CD4-positive, alpha-beta T cell treated with Interleukin-21 for 1 hour (primary cell): ENCODE measurements at regions not wholly inside any gene's neighbourhood (a gene's known extent, or its start where the extent isn't known, plus 50 kb on each side); places are given as distances from the start of the nearest gene placed in this dataset.

ENCODE experiments used
- DNase-seq: peaks from one replicate; pipeline ENCODE4 v3.0.0-alpha.2; 2020

- no peak for DNase-seq
These were observed 221.8 kb downstream of the LACC1 start for GRCh38 chr13:44101347-44102083.

- DNase-seq: no peak
These were observed 223.9 kb downstream of the LACC1 start for GRCh38 chr13:44103429-44104196.

GRCh38 chr13:44104197-44104490, 224.4 kb downstream of the LACC1 start:
- DNase-seq: no peak

- no peak for DNase-seq
These were observed 225.3 kb downstream of the LACC1 start for GRCh38 chr13:44104969-44105368.

GRCh38 chr13:44106266-44107152, 226.8 kb downstream of the LACC1 start:
- DNase-seq: no peak

- DNase-seq: no peak
These were observed 227.8 kb downstream of the LACC1 start for GRCh38 chr13:44107357-44108121.

GRCh38 chr13:44108331-44108858, 228.7 kb downstream of the LACC1 start:
- no peak for DNase-seq

GRCh38 chr13:44110091-44110621, 230.5 kb downstream of the LACC1 start:
- no peak for DNase-seq

GRCh38 chr13:44111701-44112100, 232.0 kb downstream of the LACC1 start:
- DNase-seq: no peak

GRCh38 chr13:44112700-44113329, 233.1 kb downstream of the LACC1 start:
- peak; percentile 43 for DNase-seq

- DNase-seq: peak; percentile 47
These were observed 237.0 kb downstream of the LACC1 start for GRCh38 chr13:44116562-44117332.

GRCh38 chr13:44117351-44117750, 237.6 kb downstream of the LACC1 start:
- peak; percentile 44 for DNase-seq

GRCh38 chr13:44117816-44118215, 238.1 kb downstream of the LACC1 start:
- DNase-seq: no peak

- no peak for DNase-seq
These were observed 239.2 kb downstream of the LACC1 start for GRCh38 chr13:44118881-44119280.

GRCh38 chr13:44120043-44120442, 240.3 kb downstream of the LACC1 start:
- no peak for DNase-seq

GRCh38 chr13:44120849-44121755, 241.4 kb downstream of the LACC1 start:
- DNase-seq: no peak

- DNase-seq: no peak
These were observed 244.6 kb downstream of the LACC1 start for GRCh38 chr13:44124352-44124751.

GRCh38 chr13:44125943-44126469, 246.3 kb downstream of the LACC1 start:
- DNase-seq: no peak

- no peak for DNase-seq
These were observed 245.0 kb upstream of the SERP2 start for GRCh38 chr13:44128552-44129001.
